ENCODE measurements at regions not wholly inside any gene's neighbourhood (a gene's known extent, or its start where the extent isn't known, plus 50 kb on each side); places are given as distances from the start of the nearest gene placed in this dataset.

DNA sequence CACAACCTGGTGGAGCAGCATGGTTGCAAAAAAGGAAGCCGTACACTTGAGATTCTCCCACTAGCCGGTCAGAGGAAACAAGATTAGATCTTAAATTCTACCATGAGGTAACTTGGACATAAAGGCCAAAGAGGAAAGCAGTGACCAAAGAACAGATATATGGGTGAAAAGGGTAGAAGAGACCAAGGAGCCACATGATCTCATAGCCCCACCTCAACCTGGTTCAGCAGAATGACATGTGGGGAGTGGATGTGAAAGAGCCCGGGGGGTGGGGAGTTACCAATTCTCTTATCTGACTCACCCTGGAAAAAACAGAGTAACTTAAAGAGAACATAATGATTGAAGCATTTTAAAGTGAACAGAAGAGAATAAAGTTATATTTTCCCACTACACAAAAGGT is 683.0 kb downstream of the DSC3 start (continued):
- no peak for TF ChIP-seq NFIC (IDR thresholded peaks at IDR 0.05; ENCODE audit: low read length)
- TF ChIP-seq CHD4 (IDR thresholded peaks at IDR 0.05; ENCODE audit: borderline replicate concordance, low read length), result no peak
- no peak for TF ChIP-seq ZNF710 (CRISPR knock-in tag; IDR thresholded peaks at IDR 0.05; ENCODE audit: borderline replicate concordance)
- no peak for TF ChIP-seq NFE2L1 (CRISPR knock-in tag; IDR thresholded peaks at IDR 0.05; ENCODE audit: borderline replicate concordance)
- no peak for TF ChIP-seq ZNF646 (CRISPR knock-in tag; IDR thresholded peaks at IDR 0.05)
- TF ChIP-seq HNF1A (IDR thresholded peaks at IDR 0.05; ENCODE audit: low read depth), result no peak
- no peak for TF ChIP-seq HNF1A (CRISPR knock-in tag; IDR thresholded peaks at IDR 0.05; ENCODE audit: borderline replicate concordance)
- no peak for TF ChIP-seq ATF7-NPFF (CRISPR knock-in tag; IDR thresholded peaks at IDR 0.05; ENCODE audit: low read depth)
